Left hindlimb (tissue), 1 donor: ENCODE measurements at regions not wholly inside any gene's neighbourhood (a gene's known extent, or its start where the extent isn't known, plus 50 kb on each side); places are given as distances from the start of the nearest gene placed in this dataset.

ENCODE experiments used
- DNase-seq: peaks from one replicate; pipeline ENCODE4 v3.0.0-alpha.2; 2018

DNA sequence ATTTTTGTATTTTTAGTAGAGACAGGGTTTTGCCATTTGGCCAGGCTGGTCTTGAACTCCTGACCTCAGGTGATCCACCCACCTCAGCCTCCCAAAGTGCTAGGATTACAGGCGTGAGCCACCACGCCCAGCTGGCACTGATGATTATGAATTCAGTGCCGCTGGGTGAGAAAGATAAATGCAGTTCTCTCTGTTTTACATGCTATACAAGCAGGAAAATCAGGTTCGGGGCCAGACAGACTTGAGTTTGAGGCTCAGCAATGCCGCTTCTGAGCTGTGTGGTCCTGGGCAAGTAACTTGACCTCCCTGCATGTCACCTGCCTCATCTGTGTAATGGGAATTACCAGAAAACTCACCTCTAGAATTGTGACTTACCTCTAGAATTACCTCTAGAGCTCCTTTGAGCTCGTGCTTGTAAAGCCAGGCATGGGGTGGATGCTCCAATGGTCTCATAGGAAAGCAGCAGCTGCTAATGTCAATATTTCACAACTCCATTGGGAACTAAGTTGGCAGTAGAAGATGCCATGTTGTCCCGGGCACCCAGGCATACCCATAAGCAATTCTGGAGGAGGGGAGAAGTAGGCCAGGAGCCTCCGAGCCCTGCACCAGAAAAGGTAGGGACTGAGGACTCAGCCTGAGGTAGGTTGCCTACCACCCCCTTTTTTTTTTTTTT, 119.8 kb upstream of the SLC25A33 start:
- no peak for DNase-seq

DNA sequence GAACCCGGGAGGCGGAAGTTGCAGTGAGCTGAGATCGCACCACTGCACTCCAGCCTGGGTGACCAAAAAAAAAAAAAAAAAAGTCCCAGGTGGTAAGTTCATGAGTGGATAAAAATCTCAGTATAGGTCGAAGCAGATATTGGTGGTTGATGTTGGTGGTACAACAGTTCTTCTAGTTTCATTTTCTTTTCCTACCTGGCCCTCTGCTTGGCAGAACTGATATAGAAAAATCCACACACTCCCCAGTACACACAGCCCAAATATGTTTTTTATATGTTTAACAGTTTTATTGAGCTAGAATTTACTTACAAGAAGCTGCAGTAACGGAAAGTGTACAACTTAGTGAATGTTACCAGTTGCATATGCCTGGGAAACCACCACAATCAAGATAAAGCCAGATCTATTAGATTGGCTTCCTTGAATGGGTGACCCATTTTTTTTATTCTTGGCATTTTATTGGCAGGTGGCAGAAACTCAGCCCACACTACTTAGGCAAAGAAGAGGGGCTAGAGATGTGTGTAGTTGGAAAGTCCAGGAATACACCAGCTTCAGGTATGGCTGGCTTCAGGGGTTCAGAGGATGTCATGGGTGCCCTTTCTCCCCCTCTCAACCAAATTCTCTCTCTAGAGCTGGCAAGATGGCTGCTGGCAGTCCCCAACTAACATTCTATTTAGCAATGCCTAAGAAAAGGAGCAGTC, 118.3 kb upstream of the SLC25A33 start:
- no peak for DNase-seq

DNA sequence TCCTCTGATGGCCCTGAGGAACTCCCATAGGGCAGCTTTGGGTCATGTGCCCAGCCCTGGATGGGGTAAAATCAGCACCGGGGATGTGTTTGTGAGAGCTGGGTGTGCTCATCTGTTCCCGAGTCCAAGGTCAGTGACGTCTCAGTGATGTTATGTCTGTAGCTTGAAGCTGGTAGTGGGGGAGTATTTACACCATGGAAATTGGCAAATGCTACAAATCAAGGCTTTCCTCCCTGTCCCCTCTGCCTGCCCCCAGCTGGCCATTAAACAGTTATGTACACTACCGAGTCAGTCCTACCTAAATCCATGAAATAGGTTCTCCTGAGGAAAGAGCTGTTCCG, 117.8 kb upstream of the SLC25A33 start:
- DNase-seq, result no peak

DNA sequence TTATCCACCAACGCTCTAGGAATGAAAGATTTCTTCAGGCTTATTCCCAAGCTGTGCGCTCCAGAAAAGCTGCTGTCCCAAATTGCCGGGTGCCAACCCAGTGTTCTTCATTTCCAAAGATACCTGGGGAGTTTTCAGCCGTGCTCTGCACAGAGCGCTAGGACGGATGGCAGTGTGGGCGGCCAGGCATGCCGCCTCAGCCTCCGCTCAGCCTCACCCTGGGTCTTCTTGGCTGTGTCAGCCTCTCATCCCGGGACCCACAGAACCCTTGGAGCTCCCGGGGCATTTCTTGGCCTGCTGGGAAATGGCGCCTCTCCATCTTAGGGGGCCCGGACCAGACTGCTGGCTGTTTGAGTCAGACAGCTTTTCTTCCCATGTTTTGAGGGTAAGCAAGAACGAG, 116.9 kb upstream of the SLC25A33 start:
- no peak for DNase-seq

DNA sequence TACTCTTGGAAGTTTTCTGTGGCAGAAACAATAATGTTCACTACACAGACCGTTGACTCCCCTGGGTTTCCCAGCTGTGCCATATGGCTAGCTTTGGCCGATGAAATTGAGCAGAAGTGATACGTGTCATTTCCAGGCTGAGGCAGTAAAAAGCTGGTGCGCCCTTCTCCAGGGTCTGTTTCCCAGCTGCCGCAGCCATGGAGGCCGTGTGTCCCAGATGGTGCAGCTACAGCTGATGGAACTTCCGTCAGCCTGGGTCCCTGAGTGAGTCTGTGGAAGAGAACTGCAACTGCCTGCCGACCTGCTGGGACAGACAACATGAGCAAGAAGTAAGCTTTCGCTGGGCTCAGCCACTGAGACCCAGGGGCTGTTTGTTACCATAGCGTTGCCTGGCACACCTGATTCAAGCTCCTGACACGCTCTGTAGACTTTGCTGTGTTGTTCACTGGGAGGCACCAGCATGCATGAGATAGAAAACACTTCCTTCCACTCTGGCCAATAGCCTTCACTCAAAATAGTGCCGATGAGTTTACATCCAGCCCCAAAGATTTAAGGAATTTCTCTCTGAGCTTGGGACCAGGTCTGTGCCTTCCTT, 116.3 kb upstream of the SLC25A33 start:
- DNase-seq, result no peak

DNA sequence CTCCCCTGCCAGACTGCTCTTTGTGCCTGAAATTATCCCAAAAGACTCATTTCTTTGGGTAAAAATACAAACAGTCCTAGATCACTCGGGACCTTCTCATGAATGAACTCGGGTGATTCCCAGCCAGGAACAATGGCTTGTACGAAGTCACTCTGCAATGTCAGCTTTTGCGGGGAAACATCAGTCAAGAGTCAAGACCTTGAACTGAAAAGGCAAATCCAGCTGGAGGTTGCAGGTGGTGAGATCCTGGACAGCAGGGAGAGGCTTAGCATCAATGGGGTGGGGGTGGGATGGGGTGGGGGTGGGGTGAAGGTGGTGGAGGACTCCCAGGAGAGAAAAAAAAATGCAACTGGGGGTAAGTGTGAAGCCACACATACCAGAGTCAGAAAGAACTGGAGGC, 115.0 kb upstream of the SLC25A33 start:
- no peak for DNase-seq

DNA sequence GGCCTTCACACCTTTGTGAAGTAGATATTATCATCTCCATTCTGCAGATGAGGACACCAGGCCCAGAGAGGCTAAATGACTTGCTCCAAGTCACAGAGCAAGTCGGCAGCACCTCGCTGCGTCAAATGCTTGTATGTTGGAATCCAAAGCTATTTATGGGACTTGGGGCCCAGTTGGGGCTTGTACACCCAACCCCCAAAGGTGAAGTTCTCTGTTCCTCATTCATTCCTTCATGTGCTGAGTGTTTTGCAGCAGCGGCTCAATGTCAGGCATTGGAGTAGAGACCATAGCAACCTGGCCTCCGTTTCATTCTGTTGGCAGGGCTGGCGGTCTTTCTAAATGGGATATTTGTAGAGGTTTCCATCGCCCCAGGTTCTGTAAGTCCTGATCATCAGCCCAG, 113.4 kb upstream of the SLC25A33 start:
- DNase-seq, result no peak

DNA sequence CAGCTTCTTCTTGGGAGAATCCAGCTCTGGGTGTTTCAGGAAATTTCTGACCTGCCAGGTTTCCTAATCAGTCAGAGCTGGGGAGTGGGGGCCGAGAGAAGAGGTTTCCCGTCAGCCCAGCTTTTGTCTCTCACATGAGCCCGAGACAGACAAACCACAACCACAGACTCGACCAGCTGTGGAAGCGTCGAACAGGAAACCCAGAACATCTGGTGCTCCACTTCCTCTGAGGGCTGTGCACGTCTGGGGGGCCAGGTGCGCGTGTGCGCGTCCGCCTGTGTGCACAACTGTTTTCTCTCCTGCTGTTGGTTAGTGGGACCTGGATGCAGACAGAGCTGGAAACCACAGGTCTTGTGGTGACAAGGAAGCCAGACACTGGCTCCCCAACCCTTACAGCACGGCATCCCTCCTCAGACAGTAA, 113.0 kb upstream of the SLC25A33 start:
- no peak for DNase-seq

DNA sequence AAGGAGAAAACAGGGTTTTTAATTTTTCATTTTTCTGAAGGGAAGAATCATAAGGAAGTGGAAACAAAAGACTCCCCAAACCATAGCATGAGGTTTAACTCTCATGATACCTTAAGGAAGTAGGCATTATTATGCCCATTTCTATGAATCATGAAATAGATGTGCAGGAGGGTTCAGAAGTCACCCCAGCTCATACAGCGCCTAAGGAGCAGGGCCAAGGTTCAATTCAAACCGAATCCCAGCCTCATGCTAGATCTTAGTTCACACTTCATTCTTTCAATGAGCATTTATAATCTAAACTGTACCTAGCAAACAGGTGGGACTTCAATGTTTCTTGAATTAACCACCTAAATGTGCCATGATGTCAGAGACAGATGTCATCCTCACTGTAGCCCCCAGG, 111.9 kb upstream of the SLC25A33 start:
- no peak for DNase-seq

DNA sequence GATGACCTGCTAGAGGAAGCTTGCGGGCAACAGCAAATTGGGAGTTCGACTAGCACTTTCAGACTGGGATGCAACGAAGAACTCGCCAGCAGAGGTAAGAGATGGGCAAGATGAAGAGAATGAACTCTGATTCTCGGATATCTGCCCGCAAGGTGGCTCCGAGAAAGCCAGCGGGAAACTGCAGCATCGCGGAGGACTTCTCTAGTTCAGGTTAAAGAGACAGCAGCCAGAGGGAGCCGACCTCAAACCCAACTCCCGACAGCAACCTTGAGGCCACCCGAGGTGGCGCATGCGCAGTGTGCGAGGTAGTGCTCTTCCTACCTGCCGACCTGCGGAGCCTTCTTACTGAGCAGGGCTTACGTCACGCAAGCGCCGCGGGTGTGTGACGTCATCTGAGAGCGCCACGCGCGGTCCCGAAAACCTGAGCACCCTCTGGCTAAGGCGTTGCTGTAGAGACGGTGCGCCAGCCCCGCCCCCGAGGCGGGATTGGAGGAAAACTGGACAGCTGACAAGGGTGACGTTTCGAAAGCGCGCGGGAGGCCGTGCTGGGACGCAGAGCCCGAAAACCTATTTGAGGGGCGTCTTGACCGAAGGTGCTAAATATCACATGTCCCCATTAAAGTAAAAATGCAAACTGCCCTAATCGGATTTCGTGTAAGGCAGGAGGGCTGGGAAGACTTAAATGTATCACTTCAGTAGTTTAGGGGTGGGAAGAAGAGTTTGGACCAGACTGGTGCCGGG, 110.5 kb upstream of the SLC25A33 start:
- DNase-seq, result peak; percentile 99

DNA sequence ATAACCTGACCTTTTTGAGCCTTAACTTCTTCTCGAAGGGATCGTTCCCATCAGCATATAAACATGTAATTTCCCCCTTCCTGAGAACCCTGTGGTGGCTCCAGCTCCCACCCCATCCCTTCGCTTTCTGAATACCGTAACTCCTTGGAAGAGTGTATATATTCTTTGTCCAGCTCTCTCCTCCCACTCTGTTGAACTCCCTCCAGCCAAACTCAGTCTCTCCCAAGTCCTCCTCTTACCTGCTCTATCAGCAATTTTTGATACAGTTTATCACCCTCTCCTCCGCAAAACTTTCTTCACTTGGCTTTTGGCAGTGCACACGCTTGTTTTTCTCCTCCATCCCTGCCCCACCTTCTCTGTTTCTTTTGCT, 109.9 kb upstream of the SLC25A33 start:
- DNase-seq, result no peak

DNA sequence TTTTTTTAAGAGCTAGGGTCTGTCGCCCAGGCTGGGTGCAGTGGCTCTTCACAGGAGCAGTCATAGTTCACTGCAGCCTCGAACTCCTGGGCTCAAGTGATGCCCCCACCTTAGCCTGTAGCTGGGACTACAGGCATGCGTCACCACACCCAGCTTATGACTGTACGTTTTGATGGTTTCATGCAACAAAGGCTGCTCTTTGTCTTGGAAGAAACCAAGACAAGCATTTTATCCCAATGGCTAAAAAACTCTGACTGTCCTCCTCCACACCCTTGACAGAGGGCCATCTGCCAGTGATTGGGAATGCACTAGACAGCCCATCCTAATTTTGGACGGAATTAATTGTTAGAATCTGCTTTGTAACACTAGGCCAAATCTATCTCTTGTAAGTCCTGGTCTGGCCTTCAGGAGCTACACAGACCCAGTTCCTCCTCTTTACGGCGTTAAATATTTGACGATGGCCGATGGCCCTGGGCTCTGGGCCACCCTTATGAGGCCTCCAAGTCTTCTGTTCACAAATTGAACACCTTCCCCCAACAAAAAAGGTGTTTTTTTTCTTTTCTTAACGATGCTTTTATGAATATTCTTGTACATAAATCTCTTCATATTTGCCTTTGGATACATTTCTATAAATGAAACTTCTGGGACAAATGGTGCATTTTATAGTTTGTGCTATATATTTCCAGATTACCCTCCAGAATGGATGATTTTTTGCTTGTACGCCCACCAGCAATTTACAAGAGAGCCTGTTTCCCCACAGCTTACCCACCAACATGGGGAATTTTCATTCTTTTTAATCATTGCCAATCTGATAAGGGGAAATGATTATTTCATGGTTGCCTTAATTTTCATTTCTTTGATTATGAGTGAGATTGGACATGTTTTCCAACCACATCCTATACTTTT, 104.8 kb upstream of the SLC25A33 start:
- no peak for DNase-seq

DNA sequence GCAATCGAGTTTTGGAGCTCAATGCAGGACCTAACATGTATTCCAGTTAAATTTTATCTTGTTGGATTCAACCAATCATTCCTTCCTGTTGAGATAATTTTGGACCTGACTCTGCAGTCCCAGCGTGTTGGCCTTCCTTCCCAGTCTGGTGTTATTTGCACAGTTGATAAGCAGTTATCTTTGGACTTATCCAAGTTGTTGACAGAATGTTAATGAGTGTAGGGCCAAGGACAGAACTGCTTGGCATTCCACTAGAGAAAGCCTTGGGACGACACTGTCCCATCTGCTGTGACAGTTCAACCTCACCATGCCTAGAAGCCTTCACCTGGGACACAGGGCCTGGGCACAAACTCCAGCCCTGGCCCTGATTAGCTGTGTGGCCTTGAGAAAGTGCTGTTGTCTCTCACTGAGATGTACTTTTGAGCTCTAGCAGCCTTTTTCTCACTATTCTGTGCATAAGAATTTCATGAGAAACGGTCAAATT, 104.1 kb upstream of the SLC25A33 start:
- no peak for DNase-seq

DNA sequence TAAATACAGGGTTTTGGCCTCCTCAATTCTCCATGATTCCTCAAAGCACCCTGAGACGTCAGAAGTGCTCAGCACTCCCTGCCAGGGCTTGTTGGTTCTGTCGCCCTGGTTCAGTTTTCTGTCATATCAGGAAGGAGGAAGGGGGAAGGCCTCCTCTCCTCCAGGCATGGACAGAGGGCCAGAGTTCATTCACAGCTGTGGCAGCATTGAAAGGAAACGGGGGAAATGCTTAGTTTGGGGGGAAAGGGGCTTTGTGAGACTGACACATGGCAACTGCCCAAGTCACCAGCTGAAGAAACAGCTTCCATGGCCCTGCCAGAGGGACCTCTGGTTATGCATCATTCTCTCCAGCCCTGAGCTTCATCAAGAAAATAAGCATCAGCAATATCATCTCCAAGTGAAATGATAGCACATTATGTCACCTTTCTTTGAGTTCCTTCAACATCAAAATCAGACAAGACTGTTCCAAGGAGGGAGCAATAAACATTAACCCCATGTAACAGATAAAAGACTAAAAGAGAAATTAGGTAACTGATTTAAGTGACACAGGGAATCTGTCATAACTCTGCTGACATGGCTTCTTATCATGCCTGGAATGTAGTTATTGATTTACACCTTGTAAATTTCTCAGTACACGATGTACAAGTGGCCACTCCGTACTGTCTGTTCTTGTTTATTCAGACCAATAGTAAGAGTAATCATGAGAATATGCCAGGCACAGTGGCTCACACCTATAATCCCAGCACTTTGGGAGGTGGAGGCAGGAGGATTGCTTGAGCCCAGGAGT, 103.2 kb upstream of the SLC25A33 start:
- DNase-seq, result no peak

DNA sequence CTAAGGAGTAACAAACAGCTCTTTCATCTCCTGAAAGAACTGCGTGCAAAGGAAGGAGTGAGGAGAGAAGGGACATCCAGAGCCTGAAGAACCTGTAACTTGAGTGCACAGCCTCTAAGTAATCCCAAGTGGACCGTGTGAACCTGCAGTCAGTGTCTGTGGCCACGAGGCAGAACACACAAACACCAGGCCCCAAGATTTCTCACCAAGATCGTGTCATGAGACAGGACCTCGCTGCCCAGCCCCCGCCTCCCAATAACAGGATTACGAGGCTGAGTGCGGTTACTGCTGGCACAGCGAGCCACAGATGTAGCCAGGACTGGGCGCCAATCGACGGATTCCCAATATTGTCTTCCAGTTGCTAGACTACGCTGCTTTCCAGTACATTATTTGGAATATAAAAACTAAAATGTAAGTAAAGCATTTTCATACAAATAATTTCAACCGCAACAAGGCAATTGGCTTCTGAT, 101.3 kb upstream of the SLC25A33 start:
- peak; percentile 88 for DNase-seq

DNA sequence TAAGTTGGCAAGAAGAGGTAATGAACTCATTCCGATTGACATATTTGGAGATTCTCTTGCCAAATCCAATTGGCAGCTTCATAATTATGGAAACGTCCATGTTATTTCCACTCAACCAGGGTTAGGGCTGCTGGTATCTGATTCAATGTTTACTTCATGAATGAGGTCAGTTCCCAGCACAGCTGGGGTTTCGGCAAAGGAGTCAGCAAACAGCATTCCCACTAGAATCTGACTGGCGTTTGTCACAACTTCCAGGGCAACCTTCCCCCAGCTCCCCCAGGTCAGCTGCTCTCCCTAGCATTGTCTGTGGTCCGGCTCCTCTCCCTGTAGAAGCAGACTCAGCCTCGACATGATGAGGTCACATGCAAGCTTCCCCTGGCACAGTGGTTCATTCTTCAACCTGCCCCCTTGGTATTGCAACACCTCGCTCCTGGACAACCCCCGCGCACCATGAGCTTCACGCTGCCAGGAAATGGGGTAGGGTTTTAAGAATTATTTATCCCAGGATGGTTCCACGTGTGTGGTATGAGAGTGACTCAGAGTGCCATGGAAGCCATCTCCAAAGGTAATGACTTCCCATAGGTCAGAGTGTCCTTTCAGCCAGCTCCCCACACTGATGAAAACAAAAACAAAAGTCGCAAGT, 100.7 kb upstream of the SLC25A33 start:
- DNase-seq, result no peak

DNA sequence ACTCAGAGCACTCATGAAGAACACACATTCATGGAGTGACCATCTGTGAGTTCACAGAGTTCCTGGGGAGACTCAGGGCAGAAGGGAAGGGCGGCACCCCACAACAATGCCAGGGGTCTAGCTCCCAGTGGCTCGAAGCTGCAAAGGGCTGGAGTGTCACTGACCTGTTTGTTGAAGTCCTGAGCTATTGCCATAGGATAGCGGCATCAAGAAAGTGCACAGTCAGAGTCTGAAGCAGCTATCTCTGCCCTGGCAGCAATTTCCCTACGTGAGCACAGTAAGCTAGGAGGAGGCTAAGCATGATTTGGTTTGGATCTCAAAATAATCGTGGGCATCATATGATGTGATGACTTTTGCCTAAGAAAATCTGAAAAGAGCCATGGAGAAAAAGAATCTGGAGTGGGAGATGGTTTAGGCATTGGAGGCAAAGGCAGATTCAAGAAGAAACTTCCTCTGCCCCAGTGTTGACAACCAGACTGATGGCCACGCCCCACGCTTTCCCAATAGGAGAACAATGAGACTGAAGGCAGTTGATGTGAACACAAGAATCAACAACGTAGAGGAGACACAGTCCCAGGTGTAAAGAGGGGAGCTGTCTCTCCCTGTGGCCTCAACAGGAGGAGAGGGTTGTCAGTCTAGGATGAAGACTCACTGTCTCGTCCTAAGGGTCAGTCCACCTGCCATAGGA, 100.0 kb upstream of the SLC25A33 start:
- no peak for DNase-seq

DNA sequence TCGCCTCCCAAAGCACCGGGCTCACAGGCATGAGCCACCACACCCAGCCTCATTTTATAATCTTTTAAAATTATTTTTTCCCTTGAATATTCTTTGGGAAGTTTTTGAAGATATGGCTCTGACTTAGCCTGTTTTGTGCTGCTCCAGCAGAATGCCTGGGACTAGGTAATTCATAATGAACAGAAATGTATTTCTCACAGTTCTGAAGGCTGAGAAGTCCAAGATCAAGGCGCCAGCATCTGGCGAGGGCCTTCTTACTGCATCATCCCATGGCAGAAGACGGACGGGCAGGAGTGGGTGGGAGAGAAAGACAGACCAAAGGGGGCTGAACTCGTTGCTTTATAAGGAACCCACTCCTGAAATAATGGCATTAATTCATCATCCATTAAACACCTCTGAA, 99.0 kb upstream of the SLC25A33 start:
- no peak for DNase-seq

DNA sequence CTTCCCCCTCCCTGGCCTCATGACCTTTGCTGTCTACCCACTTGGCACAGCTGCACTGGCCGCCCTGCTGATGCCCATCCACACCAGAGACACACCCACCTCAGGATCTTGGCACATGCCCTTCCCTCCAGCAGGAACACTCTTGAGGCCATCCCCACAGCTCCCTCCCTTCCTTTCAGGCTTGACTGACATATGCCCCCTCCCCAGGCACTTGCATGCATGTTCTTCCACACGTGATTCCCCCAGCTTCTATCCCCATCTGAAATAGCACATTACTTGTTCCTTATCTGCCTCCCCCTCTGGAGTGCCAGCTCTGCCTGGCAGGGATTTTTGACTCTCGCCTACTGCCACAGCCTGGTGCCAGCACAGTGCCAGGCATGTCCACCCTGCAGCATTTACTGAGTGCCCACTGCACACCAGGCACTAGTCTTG, 98.5 kb upstream of the SLC25A33 start:
- no peak for DNase-seq

DNA sequence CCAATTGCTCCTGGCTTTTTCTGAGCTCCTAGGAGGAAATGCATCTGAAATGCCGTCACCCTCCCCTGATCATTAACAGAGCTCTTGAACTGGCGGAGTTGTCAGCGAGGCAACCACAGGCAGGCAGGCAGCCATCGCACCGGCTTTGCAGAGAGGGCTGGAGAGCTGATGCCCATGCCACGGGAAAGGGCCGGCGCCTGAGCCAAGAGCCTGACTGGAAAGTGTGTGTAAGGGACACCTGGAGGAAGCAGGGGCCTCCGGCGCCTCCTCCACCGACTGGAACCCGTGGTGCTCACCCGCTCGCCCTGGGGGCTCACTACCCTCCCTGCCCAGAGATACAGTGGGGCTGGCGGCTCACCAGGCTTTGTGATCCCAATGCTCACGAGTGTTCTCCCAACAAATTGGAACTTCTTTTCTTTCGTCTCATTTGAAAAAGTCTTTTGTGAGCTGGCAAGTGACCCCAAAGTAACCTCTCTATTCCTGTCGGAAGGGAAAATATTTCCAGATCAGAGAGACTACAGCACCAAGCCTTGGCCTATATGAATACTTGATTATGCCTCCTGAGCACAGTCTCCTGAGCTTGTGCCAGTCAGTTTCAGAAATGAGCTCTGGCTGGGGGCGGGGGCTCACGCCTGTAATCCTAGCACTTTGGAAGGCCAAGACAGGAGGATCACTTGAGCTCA, 97.7 kb upstream of the SLC25A33 start:
- DNase-seq, result peak; percentile 93
